GM13977 (cell line): ENCODE measurements at regions not wholly inside any gene's neighbourhood (a gene's known extent, or its start where the extent isn't known, plus 50 kb on each side); places are given as distances from the start of the nearest gene placed in this dataset.
"Not testable (repeated sequence)": the region's sequence is repeated elsewhere in the genome, so short reads cannot be mapped to it uniquely, and the experiment has no call there.

ENCODE experiments used
- DNase-seq: peaks from one replicate; pipeline ENCODE4 v3.0.0; 2012; ENCODE audit warnings: low spot score
- CTCF ChIP-seq: IDR thresholded peaks from 2 replicates; pipeline ENCODE4 v1.5.1; 2012; ENCODE audit warnings: mild to moderate bottlenecking, control low read depth; ENCODE audit not compliant: insufficient read depth; ENCODE audit errors: extremely low read depth, missing control alignments
- in situ Hi-C: fragments of 300-500 bp; cut with MboI; formaldehyde crosslinking; loops from one replicate; pipeline ENCODE4 v1.12.0; 2022; ENCODE audit warnings: low sequenced_read_pairs, low pct_unique_long_range_greater_than_20kb, mixed read lengths, inconsistent platforms; ENCODE audit not compliant: unreplicated experiment

GRCh38 chr4:15331930-15332329 is 95.9 kb upstream of the C1QTNF7 start:
- in situ Hi-C loops = no loop called here
- DNase-seq = no peak
- TF ChIP-seq CTCF = no peak

GRCh38 chr4:15332377-15332776 is 95.5 kb upstream of the C1QTNF7 start:
- no peak for TF ChIP-seq CTCF
- DNase-seq = no peak
- in situ Hi-C loops = no loop called here

GRCh38 chr4:15333692-15334633 is 93.9 kb upstream of the C1QTNF7 start:
- no peak for DNase-seq
- TF ChIP-seq CTCF = no peak
- in situ Hi-C loops = no loop called here

GRCh38 chr4:15336410-15337167 is 91.2 kb upstream of the C1QTNF7 start:
- DNase-seq = no peak
- in situ Hi-C loops = no loop called here
- no peak for TF ChIP-seq CTCF

- DNase-seq, in situ Hi-C loops: not testable (repeated sequence)
Observed at GRCh38 chr4:15337168-15337657, 90.6 kb upstream of the C1QTNF7 start.

GRCh38 chr4:15339737-15340136 is 88.1 kb upstream of the C1QTNF7 start:
- no peak for DNase-seq
- in situ Hi-C loops = no loop called here
- TF ChIP-seq CTCF = no peak

GRCh38 chr4:15340332-15340731 is 87.5 kb upstream of the C1QTNF7 start:
- no peak for DNase-seq
- in situ Hi-C loops = no loop called here
- no peak for TF ChIP-seq CTCF
